Bone marrow (tissue), 2 donors: ENCODE measurements at regions not wholly inside any gene's neighbourhood (a gene's known extent, or its start where the extent isn't known, plus 50 kb on each side); places are given as distances from the start of the nearest gene placed in this dataset.
"Not testable (repeated sequence)": the region's sequence is repeated elsewhere in the genome, so short reads cannot be mapped to it uniquely, and the experiment has no call there.

Source experiments
- DNase-seq, 2 donors: peaks; one replicate each; lab custom pipeline; 2025; lab: John Stamatoyannopoulos, UW

- DNase-seq = no peak
These were observed 387.4 kb downstream of the DLEU7 start for GRCh38 chr13:50456111-50456510.

- no peak for DNase-seq
These were observed 385.8 kb downstream of the DLEU7 start for GRCh38 chr13:50457415-50458393.

DNA sequence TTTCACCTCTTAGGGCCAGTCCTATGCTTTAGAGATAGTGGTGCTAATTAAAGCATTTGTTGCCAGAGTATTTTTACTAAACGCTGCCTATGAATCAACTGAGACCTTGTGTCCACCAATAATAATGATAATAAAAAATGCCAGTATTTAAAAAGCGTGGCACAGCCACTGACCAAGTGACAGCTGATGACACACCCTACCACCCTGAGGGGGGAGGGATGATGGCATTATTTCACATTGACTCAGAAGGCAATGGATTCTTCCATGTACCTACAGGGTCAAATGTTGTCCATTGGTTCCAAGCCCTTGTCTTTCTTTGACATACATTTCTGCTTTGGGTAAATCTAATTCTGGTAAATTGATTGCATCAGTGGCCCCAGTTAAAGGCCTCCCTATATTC is 384.4 kb downstream of the DLEU7 start:
- no peak for DNase-seq

GRCh38 chr13:50459658-50460057 is 383.8 kb downstream of the DLEU7 start:
- no peak for DNase-seq

GRCh38 chr13:50460358-50460757 is 383.1 kb downstream of the DLEU7 start:
- no peak for DNase-seq

- DNase-seq = no peak
These were observed 382.3 kb downstream of the DLEU7 start for GRCh38 chr13:50461189-50461588.

DNA sequence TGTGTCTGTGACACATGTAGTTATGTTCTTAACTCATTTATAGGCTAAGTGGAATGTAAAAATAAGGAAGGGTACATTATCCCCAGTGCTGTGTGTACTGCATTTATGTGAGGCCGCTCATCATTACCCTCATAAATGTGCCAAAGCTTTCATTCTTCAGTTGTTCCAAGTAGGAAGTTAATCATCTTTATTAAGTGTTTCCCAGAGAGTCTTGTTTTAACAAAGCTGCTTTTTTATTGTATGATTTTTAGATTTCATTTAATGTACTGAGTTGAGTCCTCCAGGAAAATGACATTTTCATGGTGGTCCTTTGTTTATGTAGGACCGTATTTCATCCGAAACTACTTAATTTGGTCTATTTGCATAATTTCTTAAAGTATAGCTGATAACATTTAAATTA is 379.8 kb downstream of the DLEU7 start:
- no peak for DNase-seq

- no peak for DNase-seq
These were observed 378.9 kb downstream of the DLEU7 start for GRCh38 chr13:50464349-50465251.

DNA sequence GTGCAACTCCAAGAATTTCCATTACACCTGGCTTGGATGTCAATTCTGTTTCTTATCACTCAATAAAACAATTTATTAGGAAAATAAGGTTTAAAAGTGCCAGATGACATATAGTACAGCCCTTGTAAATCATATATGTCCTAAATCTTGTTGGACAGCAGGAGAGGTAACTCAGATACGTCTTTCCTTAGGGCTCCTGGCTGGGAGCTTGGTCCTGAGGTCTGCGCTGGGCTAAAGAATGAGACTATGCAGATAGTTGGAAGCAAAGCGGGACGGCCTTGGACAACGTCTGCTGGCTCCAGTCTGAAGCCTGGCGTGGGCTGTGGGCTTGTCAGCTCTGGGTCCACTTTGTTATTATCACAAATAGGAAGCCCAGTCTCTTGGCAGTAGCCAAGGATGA is 377.0 kb downstream of the DLEU7 start:
- no peak for DNase-seq

DNA sequence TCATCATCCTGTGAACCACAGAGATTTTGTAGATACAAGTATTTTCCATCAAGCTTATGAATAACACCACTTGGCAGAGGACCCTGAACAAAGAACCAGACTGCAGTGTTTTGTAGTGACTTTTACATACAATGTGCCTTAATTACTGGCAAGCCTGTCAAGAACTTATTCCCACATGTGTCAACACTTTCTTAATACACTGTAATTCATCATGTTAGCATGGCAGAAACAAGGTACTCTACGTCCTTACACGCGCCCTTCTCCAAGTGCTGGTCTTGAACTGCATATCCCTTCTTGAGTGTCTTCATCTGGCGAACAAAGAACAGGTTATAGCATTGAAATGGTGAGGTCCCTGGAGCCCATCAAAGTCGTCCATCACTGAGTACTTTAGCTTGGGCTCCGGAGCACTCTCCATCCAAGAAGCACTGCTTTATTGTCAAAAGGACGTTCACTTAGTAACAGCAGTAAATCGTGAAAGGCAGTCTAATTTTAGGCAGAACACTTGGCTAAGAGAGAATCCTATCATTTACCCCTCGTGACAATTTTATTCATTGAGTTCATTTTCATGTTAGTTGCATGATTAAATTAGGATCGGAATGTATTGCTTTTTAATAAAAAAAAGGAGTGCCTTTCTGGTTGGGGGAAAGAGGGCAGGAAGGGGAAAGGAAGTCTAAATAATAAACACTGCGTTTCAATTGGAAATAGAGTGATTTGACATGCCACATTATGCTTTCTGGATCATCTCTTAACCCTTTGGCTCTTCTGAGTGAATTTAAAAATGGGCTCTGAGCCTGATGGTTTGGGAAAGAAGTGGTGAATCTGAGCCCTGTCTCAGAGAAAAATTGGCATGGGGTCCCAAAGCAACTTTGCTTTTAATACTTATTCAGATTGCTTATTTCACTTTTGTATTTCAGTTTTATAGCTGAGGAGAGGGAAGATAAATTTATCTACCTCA is 376.1 kb downstream of the DLEU7 start:
- DNase-seq = no peak

GRCh38 chr13:50468849-50469669 is 374.4 kb downstream of the DLEU7 start:
- DNase-seq = no peak

- not testable (repeated sequence) for DNase-seq
These were observed 370.4 kb downstream of the DLEU7 start for GRCh38 chr13:50473050-50473449.

- DNase-seq = no peak
These were observed 369.3 kb downstream of the DLEU7 start for GRCh38 chr13:50474088-50474662.

GRCh38 chr13:50476577-50477285 is 366.8 kb downstream of the DLEU7 start:
- DNase-seq = no peak

DNA sequence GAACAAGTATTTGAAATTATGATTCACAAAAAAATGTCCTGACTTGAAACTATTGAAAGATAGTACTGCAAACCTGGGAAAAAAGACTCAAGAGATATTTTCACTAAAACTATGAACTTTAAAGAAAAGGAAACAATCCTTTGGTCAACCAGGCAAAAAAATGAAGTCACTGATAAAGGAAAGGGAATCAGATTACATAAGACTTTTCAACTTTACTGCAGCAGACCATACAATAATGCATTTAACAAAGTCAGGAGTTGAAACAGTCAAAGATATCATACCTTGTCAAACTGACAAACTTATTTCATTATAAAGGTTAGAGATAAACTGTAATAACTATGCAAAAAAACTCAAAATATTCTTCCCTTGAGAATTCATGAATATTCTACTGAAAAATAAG is 361.6 kb downstream of the DLEU7 start:
- no peak for DNase-seq

DNA sequence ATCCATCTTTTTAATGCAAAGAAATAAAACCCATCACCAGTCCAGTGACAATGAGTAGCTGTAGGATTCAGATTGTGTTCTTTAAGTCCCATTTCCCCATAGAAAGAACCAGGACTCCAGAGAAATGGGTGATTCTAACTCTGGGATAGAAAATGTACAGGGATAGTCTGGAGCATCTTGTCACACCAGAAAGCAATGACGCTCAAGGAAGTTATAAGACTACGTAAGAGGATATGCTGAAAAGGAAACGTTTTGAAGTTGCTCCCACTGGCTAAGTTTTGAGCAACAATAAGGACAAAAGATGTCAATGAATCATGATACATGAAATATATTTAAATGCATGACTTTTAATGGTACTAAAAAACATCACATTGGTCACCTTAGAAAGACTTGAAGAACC is 360.1 kb downstream of the DLEU7 start:
- no peak for DNase-seq

DNA sequence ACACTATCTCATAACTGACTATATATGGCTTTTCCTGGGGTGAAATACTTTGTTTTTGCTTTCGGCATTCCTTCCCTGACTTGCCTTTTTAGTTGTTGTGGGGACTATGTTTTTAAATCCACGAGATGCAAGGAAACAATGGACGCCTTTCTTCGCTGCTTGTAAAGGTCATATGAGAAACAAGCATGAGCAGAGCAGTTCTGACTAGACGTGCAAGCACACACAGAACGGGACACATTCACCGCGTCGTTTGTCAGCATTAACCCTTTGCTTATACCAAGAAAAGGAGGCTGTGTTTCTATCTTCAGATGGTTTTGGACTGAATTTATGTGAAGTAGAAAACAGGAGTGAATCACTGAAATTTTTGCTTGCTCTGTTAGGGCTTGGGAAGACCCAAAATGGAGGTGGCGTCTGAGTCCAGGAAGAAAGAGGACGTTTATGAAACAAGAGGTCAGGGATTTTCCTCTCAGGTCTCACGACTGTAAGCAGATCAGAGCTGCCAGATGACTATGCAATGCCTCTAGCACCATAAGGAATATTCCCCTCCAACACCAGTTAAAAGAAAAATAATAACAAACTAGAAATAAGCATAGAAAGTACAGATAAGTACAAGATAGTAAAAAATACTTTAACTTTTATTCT is 358.9 kb downstream of the DLEU7 start:
- no peak for DNase-seq

DNA sequence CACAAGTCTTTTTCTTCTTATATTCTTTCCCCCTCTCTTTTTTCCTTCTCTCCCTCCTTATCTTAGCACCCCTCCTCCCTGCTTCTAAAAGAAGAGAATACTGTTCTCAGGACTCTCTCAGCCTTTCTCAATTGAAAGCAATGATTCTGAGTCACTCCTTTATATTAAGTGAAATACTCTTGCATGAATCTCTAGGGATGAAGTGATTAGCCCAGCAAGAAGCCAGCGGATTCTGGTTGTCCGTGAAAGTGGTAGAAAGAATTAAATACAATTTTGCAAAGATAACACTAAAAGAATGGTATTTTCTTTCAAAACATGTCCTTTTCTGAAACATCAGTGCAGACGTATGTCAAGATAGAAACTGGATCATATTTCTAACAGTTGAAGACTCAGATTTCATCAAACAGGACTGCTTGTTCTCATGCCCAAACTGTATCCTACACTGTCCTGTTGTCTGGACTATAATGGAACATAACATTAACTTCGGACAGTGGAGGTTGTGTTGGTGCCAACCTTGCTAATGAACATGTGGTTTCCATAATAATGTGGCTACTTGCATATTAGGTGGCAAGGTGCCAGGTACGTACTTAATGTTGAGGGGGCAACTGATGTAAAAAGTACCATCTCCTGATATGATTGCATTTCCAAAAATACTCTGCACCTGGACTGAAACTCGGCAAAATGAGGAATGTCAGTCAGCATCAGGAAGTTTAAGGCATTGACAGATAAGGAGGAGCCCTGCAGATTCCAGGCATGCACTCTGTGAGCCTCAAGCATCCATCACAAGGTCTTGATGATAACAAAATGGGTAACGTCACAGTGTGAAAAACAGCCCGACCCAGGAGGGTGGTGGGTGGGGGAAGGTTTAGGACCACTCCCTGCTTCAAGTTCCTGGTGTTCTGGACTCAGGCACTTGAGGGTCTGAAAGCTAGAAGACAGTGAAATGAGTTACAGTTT is 357.2 kb downstream of the DLEU7 start:
- DNase-seq = no peak
